GM23248 (cell line): ENCODE measurements at regions not wholly inside any gene's neighbourhood (a gene's known extent, or its start where the extent isn't known, plus 50 kb on each side); places are given as distances from the start of the nearest gene placed in this dataset.

ENCODE experiments used
- DNase-seq: peaks from one replicate; pipeline ENCODE4 v3.0.0-alpha.2; 2015
- H2AFZ ChIP-seq: fragments of 200-600 bp; sonication (generic); 2 replicates; pipeline ENCODE4 v1.6.1; 2016; ENCODE audit warnings: antibody characterized with exemption
- H3F3A ChIP-seq: fragments of 200-600 bp; sonication (generic); 2 replicates; pipeline ENCODE4 v1.6.1; 2016; ENCODE audit warnings: mild to moderate bottlenecking, antibody characterized with exemption, mixed run types; ENCODE audit not compliant: insufficient read depth
- H3K27ac ChIP-seq: fragments of 200-600 bp; sonication (generic); 2 replicates; pipeline ENCODE4 v1.5.1; 2016; ENCODE audit warnings: mild to moderate bottlenecking
- H3K27me3 ChIP-seq: fragments of 200-600 bp; sonication (generic); replicated peaks from 2 replicates; pipeline ENCODE4 v1.6.1; 2016; ENCODE audit warnings: mild to moderate bottlenecking; ENCODE audit not compliant: insufficient read depth
- H3K36me3 ChIP-seq: fragments of 200-600 bp; sonication (generic); 2 replicates; pipeline ENCODE4 v1.6.1; 2016; ENCODE audit warnings: low read depth, mild to moderate bottlenecking
- H3K4me1 ChIP-seq: fragments of 200-600 bp; sonication (generic); 2 replicates; pipeline ENCODE4 v1.6.1; 2016; ENCODE audit warnings: mild to moderate bottlenecking; ENCODE audit not compliant: insufficient read depth
- H3K4me2 ChIP-seq: fragments of 200-600 bp; sonication (generic); one replicate; pipeline ENCODE4 v1.6.1; 2016; ENCODE audit warnings: mild to moderate bottlenecking; ENCODE audit not compliant: unreplicated experiment
- H3K4me3 ChIP-seq: fragments of 200-600 bp; sonication (generic); 2 replicates; pipeline ENCODE4 v1.5.1; 2016; ENCODE audit warnings: mild to moderate bottlenecking
- H3K79me2 ChIP-seq: fragments of 200-600 bp; sonication (generic); 2 replicates; pipeline ENCODE4 v1.6.1; 2016; ENCODE audit warnings: mild to moderate bottlenecking; ENCODE audit not compliant: insufficient read depth
- H3K9ac ChIP-seq: fragments of 200-600 bp; sonication (generic); 2 replicates; pipeline ENCODE4 v1.6.1; 2016; ENCODE audit warnings: mild to moderate bottlenecking
- H3K9me2 ChIP-seq: fragments of 200-600 bp; sonication (generic); 2 replicates; pipeline ENCODE4 v1.6.1; 2016; ENCODE audit warnings: mixed run types, mild to moderate bottlenecking, moderate library complexity; ENCODE audit not compliant: insufficient read depth
- H3K9me3 ChIP-seq: fragments of 200-600 bp; sonication (generic); one replicate; pipeline ENCODE4 v1.6.1; 2017; ENCODE audit warnings: low read depth
- H4K20me1 ChIP-seq: fragments of 200-600 bp; sonication (generic); 2 replicates; pipeline ENCODE4 v1.6.0; 2016; ENCODE audit not compliant: insufficient read depth
- EZH2 ChIP-seq: fragments of 200-600 bp; sonication (generic); IDR thresholded peaks from 2 replicates; pipeline ENCODE4 v1.6.1; 2018; ENCODE audit warnings: antibody characterized with exemption, mild to moderate bottlenecking; ENCODE audit not compliant: insufficient read depth, poor library complexity, severe bottlenecking
- EZH2phosphoT487 ChIP-seq: fragments of 200-600 bp; sonication (generic); IDR thresholded peaks from 2 replicates; pipeline ENCODE4 v1.6.1; 2018; ENCODE audit warnings: antibody characterized with exemption, moderate library complexity, mild to moderate bottlenecking, low read depth; ENCODE audit not compliant: insufficient read depth
- WGBS, 2 experiments: methylation state at CpG; one replicate each; pipeline ENCODE4 v1.1.6; 2015 to 2017; ENCODE audit warnings: low lambda C conversion rate in 2 of 2, low coverage in 1 of 2; ENCODE audit errors: missing lambda C conversion rate in 2 of 2; 5-methylcytosine and 5-hydroxymethylcytosine counted together
- in situ Hi-C: fragments of 300-500 bp; cut with MboI; formaldehyde crosslinking; loops from 2 replicates; pipeline ENCODE4 v1.15.0; 2020

DNA sequence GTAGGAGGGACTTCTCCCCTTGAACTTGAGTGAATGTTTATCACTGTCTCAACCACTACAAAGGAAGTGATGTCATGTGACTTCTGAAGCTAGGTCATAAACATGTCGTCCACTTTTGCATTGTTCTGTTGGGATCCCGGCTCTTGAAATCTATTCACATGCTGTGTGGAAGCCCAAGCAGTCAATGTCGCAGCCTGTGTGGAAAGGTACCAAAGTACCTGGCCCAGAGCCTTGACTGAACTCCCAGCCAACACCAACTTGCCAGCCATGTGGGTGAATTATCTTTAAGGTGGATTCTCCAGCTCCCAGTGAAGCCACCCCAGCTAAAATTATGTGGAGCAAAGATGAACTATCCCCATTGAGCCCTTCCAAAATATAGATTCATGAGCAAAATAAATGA is 85.0 kb upstream of the USP38 start:
- Histone ChIP-seq H3F3A (no peaks in the 10 kb centered on the region), H3K36me3 (no peaks in the 10 kb centered on the region), H3K4me2 (no peak overlapping the region), H2AFZ (no peak overlapping the region), H3K9me2 (no peaks in the 10 kb centered on the region), H4K20me1 (no peaks in the 10 kb centered on the region), H3K4me1 (no peaks in the 10 kb centered on the region), H3K27me3 (no peaks in the 10 kb centered on the region), H3K9me3 (no peaks in the 10 kb centered on the region), H3K4me3 (no peak overlapping the region), H3K79me2 (no peaks in the 10 kb centered on the region), H3K9ac (no peak overlapping the region), H3K27ac (no peak overlapping the region)
- WGBS, 2 experiments, result 46 to 55% methylated on average over 3 of the region's 3 CpGs
- TF ChIP-seq EZH2phosphoT487, result no peak
- TF ChIP-seq EZH2, result no peak
- in situ Hi-C loops, result loop anchor here (25.0 kb wide), 1 partner anchor 1937 kb away; no protein-coding TSS in a partner anchor
- no peak for DNase-seq

DNA sequence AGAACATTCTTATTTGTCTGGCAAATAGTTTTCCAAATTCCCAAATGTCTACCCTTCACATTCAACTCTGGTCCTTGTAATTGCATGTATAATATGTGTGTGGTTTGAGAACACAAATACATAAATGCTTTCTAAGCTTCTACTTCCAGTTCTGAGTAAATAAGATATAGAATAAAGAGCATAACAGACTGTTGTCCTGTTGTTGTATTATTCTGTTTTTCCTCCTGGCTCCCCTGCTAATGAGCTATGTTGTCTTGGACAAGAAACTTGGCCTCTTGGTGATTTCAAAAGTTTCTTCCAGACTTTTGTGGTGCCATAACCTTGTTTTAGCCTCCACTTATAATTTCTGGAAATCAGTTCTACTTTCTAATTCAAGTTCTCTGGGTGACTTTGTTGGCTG is 75.3 kb upstream of the USP38 start:
- H3K79me2 ChIP-seq, result no peaks in the 10 kb centered on the region
- H3K36me3 ChIP-seq, result no peaks in the 10 kb centered on the region
- no peak overlapping the region for H3K4me3 ChIP-seq
- no peak overlapping the region for H2AFZ ChIP-seq
- H3K9ac ChIP-seq, result no peak overlapping the region
- H3K4me1 ChIP-seq, result no peaks in the 10 kb centered on the region
- no peaks in the 10 kb centered on the region for H3F3A ChIP-seq
- no peaks in the 10 kb centered on the region for H3K9me2 ChIP-seq
- no peak for TF ChIP-seq EZH2phosphoT487
- no peak for TF ChIP-seq EZH2
- no peak overlapping the region for H3K4me2 ChIP-seq
- no peaks in the 10 kb centered on the region for H3K9me3 ChIP-seq
- H3K27me3 ChIP-seq, result peaks cover 8% of the 10 kb centered on the region; the same call in 1 of the 2 replicates
- H3K27ac ChIP-seq, result no peak overlapping the region
- no peaks in the 10 kb centered on the region for H4K20me1 ChIP-seq
- in situ Hi-C loops, result no loop called here
- DNase-seq, result no peak

DNA sequence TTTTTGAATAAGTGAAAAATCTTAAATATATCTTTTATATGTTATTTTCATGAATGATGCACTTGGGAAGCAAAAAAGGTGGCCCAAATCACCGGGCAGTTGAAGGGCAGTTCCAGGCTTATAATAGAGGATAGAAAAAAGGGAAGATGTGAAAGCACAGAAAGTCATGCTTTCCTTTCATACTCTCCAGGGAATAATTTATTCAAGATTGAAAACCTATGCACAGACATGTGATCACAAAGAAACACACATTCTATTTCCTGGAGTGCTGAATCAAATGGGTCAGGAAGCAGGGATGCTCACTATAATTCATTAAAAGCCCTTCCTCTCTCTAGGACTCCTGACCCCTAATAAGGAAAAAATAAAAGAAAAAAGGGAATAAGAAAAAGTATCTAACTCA is 66.1 kb upstream of the USP38 start:
- no peaks in the 10 kb centered on the region for H3F3A ChIP-seq
- no peak overlapping the region for H3K4me2 ChIP-seq
- H3K4me1 ChIP-seq, result no peaks in the 10 kb centered on the region
- 21 to 38% methylated on average over 1 of the region's 1 CpG for WGBS, 2 experiments
- H3K27me3 ChIP-seq, result no peaks in the 10 kb centered on the region
- H3K9me3 ChIP-seq, result no peaks in the 10 kb centered on the region
- H3K36me3 ChIP-seq, result no peaks in the 10 kb centered on the region
- no peak for DNase-seq
- H3K4me3 ChIP-seq, result no peak overlapping the region
- no peaks in the 10 kb centered on the region for H3K9me2 ChIP-seq
- H3K27ac ChIP-seq, result no peak overlapping the region
- H2AFZ ChIP-seq, result no peak overlapping the region
- no peaks in the 10 kb centered on the region for H4K20me1 ChIP-seq
- TF ChIP-seq EZH2phosphoT487 (no peak), EZH2 (no peak)
- in situ Hi-C loops, result no loop called here
- H3K9ac ChIP-seq, result no peak overlapping the region
- no peaks in the 10 kb centered on the region for H3K79me2 ChIP-seq

- Histone ChIP-seq H3K79me2 (no peaks in the 10 kb centered on the region), H3K4me1 (no peaks in the 10 kb centered on the region), H3F3A (no peaks in the 10 kb centered on the region), H2AFZ (no peak overlapping the region), H3K4me2 (no peak overlapping the region), H3K9me3 (no peaks in the 10 kb centered on the region), H3K27me3 (no peaks in the 10 kb centered on the region), H4K20me1 (no peaks in the 10 kb centered on the region), H3K36me3 (no peaks in the 10 kb centered on the region), H3K9ac (no peak overlapping the region), H3K27ac (no peak overlapping the region), H3K9me2 (no peaks in the 10 kb centered on the region), H3K4me3 (no peak overlapping the region)
- TF ChIP-seq EZH2phosphoT487 (no peak), EZH2 (no peak)
- in situ Hi-C loops, result no loop called here
- no peak for DNase-seq
Observed at GRCh38 chr4:143127621-143128020, 57.1 kb upstream of the USP38 start.

- no peaks in the 10 kb centered on the region for H3F3A ChIP-seq
- in situ Hi-C loops, result no loop called here
- no peaks in the 10 kb centered on the region for H4K20me1 ChIP-seq
- no peak overlapping the region for H3K27ac ChIP-seq
- no peak overlapping the region for H2AFZ ChIP-seq
- DNase-seq, result no peak
- H3K27me3 ChIP-seq, result no peaks in the 10 kb centered on the region
- no peak overlapping the region for H3K9ac ChIP-seq
- H3K9me2 ChIP-seq, result no peaks in the 10 kb centered on the region
- no peak overlapping the region for H3K4me3 ChIP-seq
- H3K4me2 ChIP-seq, result no peak overlapping the region
- WGBS, 2 experiments, result 22 to 38% methylated on average over 1 of the region's 1 CpG
- H3K4me1 ChIP-seq, result no peaks in the 10 kb centered on the region
- no peaks in the 10 kb centered on the region for H3K79me2 ChIP-seq
- no peaks in the 10 kb centered on the region for H3K36me3 ChIP-seq
- H3K9me3 ChIP-seq, result no peaks in the 10 kb centered on the region
- TF ChIP-seq EZH2 (no peak), EZH2phosphoT487 (no peak)
Observed at GRCh38 chr4:143133977-143134376, 50.7 kb upstream of the USP38 start.
